Glutamatergic neuron (in vitro differentiated cells): ENCODE measurements at regions not wholly inside any gene's neighbourhood (a gene's known extent, or its start where the extent isn't known, plus 50 kb on each side); places are given as distances from the start of the nearest gene placed in this dataset.

Experiments
- DNase-seq: peaks from one replicate; pipeline ENCODE4 v3.0.0; 2022
- H3K27ac Mint-ChIP-seq: one replicate; pipeline ENCODE4 v1.8.0; 2020; ENCODE audit warnings: mild to moderate bottlenecking, mixed read lengths, inconsistent platforms; ENCODE audit not compliant: unreplicated experiment
- H3K27me3 Mint-ChIP-seq: one replicate; pipeline ENCODE4 v1.8.0; 2020; ENCODE audit warnings: mild to moderate bottlenecking, moderate library complexity, mixed read lengths, inconsistent platforms; ENCODE audit not compliant: unreplicated experiment
- H3K36me3 Mint-ChIP-seq: one replicate; pipeline ENCODE4 v1.8.0; 2020; ENCODE audit warnings: mild to moderate bottlenecking, mixed read lengths, inconsistent platforms; ENCODE audit not compliant: unreplicated experiment
- H3K4me1 Mint-ChIP-seq: one replicate; pipeline ENCODE4 v1.8.0; 2020; ENCODE audit warnings: mild to moderate bottlenecking, low read depth, mixed read lengths, inconsistent platforms; ENCODE audit not compliant: unreplicated experiment
- H3K4me3 Mint-ChIP-seq: one replicate; pipeline ENCODE4 v1.8.0; 2020; ENCODE audit warnings: mild to moderate bottlenecking, mixed read lengths, inconsistent platforms; ENCODE audit not compliant: unreplicated experiment
- H3K9me3 Mint-ChIP-seq: one replicate; pipeline ENCODE4 v1.8.0; 2020; ENCODE audit warnings: mild to moderate bottlenecking, moderate library complexity, mixed read lengths, inconsistent platforms; ENCODE audit not compliant: unreplicated experiment
- CTCF ChIP-seq: fragments of 200-600 bp; sonication (generic); IDR thresholded peaks from one replicate; pipeline ENCODE4 v1.5.0; 2021; ENCODE audit not compliant: partially characterized antibody, unreplicated experiment

DNA sequence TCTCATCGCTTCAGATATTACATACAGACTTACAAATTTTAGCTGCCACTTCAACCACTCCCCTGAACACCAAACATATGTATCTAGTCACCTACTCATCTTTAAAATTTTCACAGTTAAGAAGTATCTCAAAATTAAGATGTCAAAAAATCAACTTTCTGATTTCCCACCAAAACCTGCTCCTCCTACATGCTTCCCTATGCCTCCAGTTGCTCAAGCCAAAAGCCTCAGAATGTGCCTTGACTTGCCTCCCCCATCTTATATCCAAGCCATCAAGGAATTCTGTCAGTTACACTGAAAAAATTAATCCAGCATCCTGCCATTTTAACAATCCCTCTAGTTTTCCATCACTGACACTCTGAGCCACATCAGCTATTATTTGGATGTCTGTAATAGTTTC, 85.0 kb downstream of the SPRY2 start:
- no peaks in the 10 kb centered on the region for H3K36me3 Mint-ChIP-seq
- no peaks in the 10 kb centered on the region for H3K9me3 Mint-ChIP-seq
- no peak overlapping the region for H3K27ac Mint-ChIP-seq
- H3K27me3 Mint-ChIP-seq: no peaks in the 10 kb centered on the region
- H3K4me3 Mint-ChIP-seq: no peak overlapping the region
- no peak for TF ChIP-seq CTCF
- no peak for DNase-seq
- no peaks in the 10 kb centered on the region for H3K4me1 Mint-ChIP-seq

DNA sequence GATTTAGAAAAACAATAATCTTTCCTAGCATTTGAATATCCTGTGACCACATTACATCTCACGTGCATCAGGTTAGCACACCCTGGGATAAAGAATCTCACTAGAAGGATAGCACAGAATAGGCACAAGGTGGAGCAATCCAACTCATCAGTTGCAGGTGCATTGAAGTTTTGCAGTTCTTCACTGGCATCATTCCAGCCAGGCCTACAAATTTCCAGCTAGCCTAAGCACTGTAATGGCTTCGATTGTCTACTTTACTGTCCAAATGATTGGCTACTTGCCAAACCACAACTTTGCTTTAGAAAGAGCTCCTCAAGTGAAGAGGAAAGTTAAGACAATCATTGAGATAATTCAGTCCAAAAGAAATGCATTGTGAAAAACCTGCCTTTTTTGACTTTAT, 89.5 kb downstream of the SPRY2 start:
- Mint-ChIP-seq H3K36me3 (peaks cover 4% of the 10 kb centered on the region), H3K4me1 (no peaks in the 10 kb centered on the region), H3K27me3 (no peaks in the 10 kb centered on the region), H3K27ac (no peak overlapping the region), H3K4me3 (no peak overlapping the region), H3K9me3 (peaks cover 2% of the 10 kb centered on the region)
- no peak for DNase-seq
- no peak for TF ChIP-seq CTCF

DNA sequence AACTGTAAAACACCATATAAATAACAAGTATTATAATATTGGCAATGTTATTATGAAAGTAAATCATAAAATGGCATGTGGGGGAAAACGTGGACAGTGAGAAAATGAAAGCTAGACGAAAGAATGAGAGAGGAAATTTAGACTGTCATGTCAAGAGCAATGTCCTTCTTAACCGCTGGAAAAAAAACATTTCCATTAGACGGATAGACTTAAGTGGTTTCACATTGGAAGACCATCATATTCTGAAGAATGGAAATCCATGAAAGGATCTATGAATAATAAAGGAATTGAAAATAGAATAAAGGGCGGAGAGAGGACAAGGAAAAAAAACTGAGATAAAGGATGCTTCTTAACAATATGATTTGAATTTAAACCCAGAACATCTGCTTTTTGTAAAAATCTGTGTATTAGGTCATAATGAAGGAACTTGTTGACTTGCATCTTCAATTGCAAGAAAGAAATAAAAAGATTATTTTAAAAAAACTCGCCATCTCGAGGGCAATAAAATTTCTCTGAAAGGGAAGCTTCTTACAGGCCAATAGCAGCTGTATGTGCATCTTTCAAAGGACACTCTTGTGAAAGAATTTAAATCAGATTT, 90.6 kb downstream of the SPRY2 start:
- no peak overlapping the region for H3K27ac Mint-ChIP-seq
- peaks cover 4% of the 10 kb centered on the region for H3K36me3 Mint-ChIP-seq
- H3K4me3 Mint-ChIP-seq: no peak overlapping the region
- H3K9me3 Mint-ChIP-seq: peaks cover 2% of the 10 kb centered on the region
- H3K4me1 Mint-ChIP-seq: no peaks in the 10 kb centered on the region
- DNase-seq: no peak
- no peak for TF ChIP-seq CTCF
- H3K27me3 Mint-ChIP-seq: no peaks in the 10 kb centered on the region

- Mint-ChIP-seq H3K4me1 (no peaks in the 10 kb centered on the region), H3K27ac (no peak overlapping the region), H3K27me3 (peaks cover 2% of the 10 kb centered on the region), H3K36me3 (peaks cover 4% of the 10 kb centered on the region), H3K4me3 (no peak overlapping the region), H3K9me3 (peaks cover 2% of the 10 kb centered on the region)
- no peak for DNase-seq
- TF ChIP-seq CTCF: no peak
These were observed 91.3 kb downstream of the SPRY2 start for GRCh38 chr13:80249516-80250212.

GRCh38 chr13:80245162-80245733, 95.7 kb downstream of the SPRY2 start:
- Mint-ChIP-seq H3K27me3 (peaks cover 2% of the 10 kb centered on the region), H3K4me1 (no peaks in the 10 kb centered on the region), H3K36me3 (peaks cover 4% of the 10 kb centered on the region), H3K9me3 (peaks cover 2% of the 10 kb centered on the region), H3K4me3 (no peak overlapping the region), H3K27ac (no peak overlapping the region)
- no peak for TF ChIP-seq CTCF
- no peak for DNase-seq
